OCI-LY3 (cell line): ENCODE measurements at regions not wholly inside any gene's neighbourhood (a gene's known extent, or its start where the extent isn't known, plus 50 kb on each side); places are given as distances from the start of the nearest gene placed in this dataset.

ENCODE experiments used
- H2AFZ ChIP-seq: fragments of 200-600, 300-600 bp; shearing (Covaris generic); 2 replicates; pipeline ENCODE4 v1.6.0; 2014; ENCODE audit warnings: antibody characterized with exemption, low read depth, low read length
- H3K27ac ChIP-seq: fragments of 200-600, 300-600 bp; sonication (generic); 2 replicates; pipeline ENCODE4 v1.5.1; 2014; ENCODE audit warnings: mild to moderate bottlenecking, low read length, moderate library complexity, mixed read lengths
- H3K27me3 ChIP-seq: fragments of 200-600, 300-600 bp; sonication (generic); 2 replicates; pipeline ENCODE4 v1.6.1; 2014; ENCODE audit warnings: low read depth, low read length, mixed read lengths
- H3K36me3 ChIP-seq: fragments of 200-600, 300-600 bp; sonication (generic); replicated peaks from 2 replicates; pipeline ENCODE3; 2014; ENCODE audit warnings: low read depth, low read length, mixed read lengths
- H3K4me1 ChIP-seq: fragments of 300-600, 200-600 bp; sonication (generic); 2 replicates; pipeline ENCODE4 v1.6.1; 2014; ENCODE audit warnings: low read length, mixed read lengths
- H3K4me2 ChIP-seq: fragments of 200-600, 300-600 bp; sonication (generic); 2 replicates; pipeline ENCODE4 v1.6.1; 2014; ENCODE audit warnings: low read length, mixed read lengths
- H3K4me3 ChIP-seq: fragments of 300-600, 200-600 bp; sonication (generic); 2 replicates; pipeline ENCODE4 v1.5.1; 2014; ENCODE audit warnings: antibody characterized with exemption, mild to moderate bottlenecking, low read length, moderate library complexity
- H3K79me2 ChIP-seq: fragments of 300-600, 200-600 bp; shearing (Covaris generic); 2 replicates; pipeline ENCODE4 v1.6.1; 2014; ENCODE audit warnings: mild to moderate bottlenecking, low read length, mixed read lengths
- H3K9ac ChIP-seq: fragments of 300-600, 200-600 bp; shearing (Covaris generic); 2 replicates; pipeline ENCODE4 v1.6.0; 2014; ENCODE audit warnings: mild to moderate bottlenecking, low read length, moderate library complexity
- H3K9me3 ChIP-seq: fragments of 200-600, 300-600 bp; shearing (Covaris generic); 2 replicates; pipeline ENCODE4 v1.6.1; 2014; ENCODE audit warnings: low read length, mixed read lengths; ENCODE audit not compliant: insufficient read depth
- H4K20me1 ChIP-seq: fragments of 200-600, 300-600 bp; sonication (generic); 2 replicates; pipeline ENCODE4 v1.6.1; 2016; ENCODE audit warnings: low read length, mixed read lengths; ENCODE audit not compliant: insufficient read depth
- CTCF ChIP-seq: fragments of 200-600, 300-600 bp; sonication (generic); IDR thresholded peaks from 2 replicates; pipeline ENCODE4 v1.5.1; 2014; ENCODE audit warnings: antibody characterized with exemption, low read length, low read depth
- EZH2phosphoT487 ChIP-seq: fragments of 200-600 bp; shearing (Covaris generic); IDR thresholded peaks from 2 replicates; pipeline ENCODE4 v1.6.1; 2018; ENCODE audit warnings: antibody characterized with exemption, mixed run types, low read depth

DNA sequence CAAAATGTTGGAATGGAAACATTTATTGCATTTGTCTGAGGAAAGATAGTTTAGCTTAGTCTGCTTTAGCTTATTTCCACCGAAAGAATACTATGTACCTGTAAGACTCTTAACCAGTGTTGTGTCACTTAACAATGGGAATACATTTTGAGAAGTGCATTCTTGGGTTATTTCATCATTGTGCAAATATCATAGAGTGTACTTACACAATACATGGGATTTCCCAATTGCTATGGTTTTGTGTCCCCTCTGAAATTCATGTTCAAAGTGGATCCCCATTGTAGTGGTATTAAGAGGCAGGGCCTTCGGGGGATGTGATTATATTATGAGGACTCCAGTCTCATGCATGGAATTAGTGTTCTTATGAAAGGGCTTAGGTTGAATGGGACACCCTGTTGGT lies 249.4 kb upstream of the UBE2E3 start:
- H4K20me1 ChIP-seq, result no peaks in the 10 kb centered on the region
- H2AFZ ChIP-seq, result no peak overlapping the region
- no peak for TF ChIP-seq EZH2phosphoT487
- no peak for TF ChIP-seq CTCF
- H3K4me1 ChIP-seq, result no peaks in the 10 kb centered on the region
- H3K79me2 ChIP-seq, result no peaks in the 10 kb centered on the region
- no peaks in the 10 kb centered on the region for H3K27me3 ChIP-seq
- no peak overlapping the region for H3K4me2 ChIP-seq
- no peaks in the 10 kb centered on the region for H3K36me3 ChIP-seq
- H3K9ac ChIP-seq, result no peak overlapping the region
- H3K9me3 ChIP-seq, result no peaks in the 10 kb centered on the region
- H3K4me3 ChIP-seq, result no peak overlapping the region
- no peak overlapping the region for H3K27ac ChIP-seq

GRCh38 chr2:180728928-180729559 lies 251.4 kb upstream of the UBE2E3 start:
- H4K20me1 ChIP-seq, result no peaks in the 10 kb centered on the region
- no peaks in the 10 kb centered on the region for H3K79me2 ChIP-seq
- no peak overlapping the region for H2AFZ ChIP-seq
- no peaks in the 10 kb centered on the region for H3K27me3 ChIP-seq
- H3K36me3 ChIP-seq, result no peaks in the 10 kb centered on the region
- no peak overlapping the region for H3K27ac ChIP-seq
- H3K4me3 ChIP-seq, result no peak overlapping the region
- H3K9me3 ChIP-seq, result no peaks in the 10 kb centered on the region
- TF ChIP-seq CTCF, result no peak
- TF ChIP-seq EZH2phosphoT487, result no peak
- H3K4me2 ChIP-seq, result no peak overlapping the region
- H3K9ac ChIP-seq, result no peak overlapping the region
- no peaks in the 10 kb centered on the region for H3K4me1 ChIP-seq

GRCh38 chr2:180723712-180724111 lies 256.7 kb upstream of the UBE2E3 start:
- H3K27ac ChIP-seq, result no peak overlapping the region
- H3K4me3 ChIP-seq, result no peak overlapping the region
- H3K27me3 ChIP-seq, result no peaks in the 10 kb centered on the region
- TF ChIP-seq CTCF (no peak), EZH2phosphoT487 (no peak)
- H2AFZ ChIP-seq, result no peak overlapping the region
- H4K20me1 ChIP-seq, result no peaks in the 10 kb centered on the region
- no peaks in the 10 kb centered on the region for H3K36me3 ChIP-seq
- no peaks in the 10 kb centered on the region for H3K9me3 ChIP-seq
- no peak overlapping the region for H3K4me2 ChIP-seq
- no peaks in the 10 kb centered on the region for H3K79me2 ChIP-seq
- no peak overlapping the region for H3K9ac ChIP-seq
- no peaks in the 10 kb centered on the region for H3K4me1 ChIP-seq

- Histone ChIP-seq H3K4me1 (no peaks in the 10 kb centered on the region), H3K9ac (no peak overlapping the region), H3K4me3 (no peak overlapping the region), H3K4me2 (no peak overlapping the region), H2AFZ (no peak overlapping the region), H3K9me3 (no peaks in the 10 kb centered on the region), H3K79me2 (no peaks in the 10 kb centered on the region), H3K36me3 (no peaks in the 10 kb centered on the region), H3K27ac (no peak overlapping the region), H3K27me3 (no peaks in the 10 kb centered on the region), H4K20me1 (no peaks in the 10 kb centered on the region)
- TF ChIP-seq EZH2phosphoT487 (no peak), CTCF (no peak)
Measured at GRCh38 chr2:180722551-180723239, 257.7 kb upstream of the UBE2E3 start.
